ENCODE measurements at regions not wholly inside any gene's neighbourhood (a gene's known extent, or its start where the extent isn't known, plus 50 kb on each side); places are given as distances from the start of the nearest gene placed in this dataset.

- no peak for DNase-seq (ENCODE audit: low read depth)
Observed at GRCh38 chr15:36356466-36356865, 223.0 kb upstream of the CDIN1 start.

- peak; percentile 65 for DNase-seq (ENCODE audit: low read depth)
Observed at GRCh38 chr15:36356978-36357601, 222.3 kb upstream of the CDIN1 start.

- DNase-seq (ENCODE audit: low read depth): peak; percentile 61
Observed at GRCh38 chr15:36358094-36358493, 221.3 kb upstream of the CDIN1 start.

GRCh38 chr15:36358523-36358922, 220.9 kb upstream of the CDIN1 start:
- peak; percentile 15 for DNase-seq (ENCODE audit: low read depth)

GRCh38 chr15:36359286-36359685, 220.1 kb upstream of the CDIN1 start:
- DNase-seq (ENCODE audit: low read depth): no peak

- DNase-seq (ENCODE audit: low read depth): no peak
Observed at GRCh38 chr15:36361351-36361870, 218.0 kb upstream of the CDIN1 start.

- peak; percentile 6 for DNase-seq (ENCODE audit: low read depth)
Observed at GRCh38 chr15:36362509-36362915, 216.9 kb upstream of the CDIN1 start.

- DNase-seq (ENCODE audit: low read depth): peak; percentile 13
Observed at GRCh38 chr15:36363335-36363734, 216.1 kb upstream of the CDIN1 start.

- no peak for DNase-seq (ENCODE audit: low read depth)
Observed at GRCh38 chr15:36364377-36364776, 215.0 kb upstream of the CDIN1 start.

GRCh38 chr15:36365963-36366362, 213.5 kb upstream of the CDIN1 start:
- peak; percentile 42 for DNase-seq (ENCODE audit: low read depth)

GRCh38 chr15:36370051-36370730, 209.2 kb upstream of the CDIN1 start:
- DNase-seq (ENCODE audit: low read depth): no peak

- peak; percentile 46 for DNase-seq (ENCODE audit: low read depth)
Observed at GRCh38 chr15:36370731-36371112, 208.7 kb upstream of the CDIN1 start.

- peak; percentile 4 for DNase-seq (ENCODE audit: low read depth)
Observed at GRCh38 chr15:36371509-36371908, 207.9 kb upstream of the CDIN1 start.

- no peak for DNase-seq (ENCODE audit: low read depth)
Observed at GRCh38 chr15:36372968-36373367, 206.5 kb upstream of the CDIN1 start.

GRCh38 chr15:36373550-36373949, 205.9 kb upstream of the CDIN1 start:
- DNase-seq (ENCODE audit: low read depth): no peak

GRCh38 chr15:36389107-36389506, 190.3 kb upstream of the CDIN1 start:
- no peak for DNase-seq (ENCODE audit: low read depth)

- no peak for DNase-seq (ENCODE audit: low read depth)
Observed at GRCh38 chr15:36390491-36390890, 188.9 kb upstream of the CDIN1 start.

GRCh38 chr15:36392676-36393266, 186.7 kb upstream of the CDIN1 start:
- DNase-seq (ENCODE audit: low read depth): no peak

GRCh38 chr15:36398212-36398611, 181.2 kb upstream of the CDIN1 start:
- no peak for DNase-seq (ENCODE audit: low read depth)

GRCh38 chr15:36399276-36399675, 180.2 kb upstream of the CDIN1 start:
- DNase-seq (ENCODE audit: low read depth): no peak

- DNase-seq (ENCODE audit: low read depth): peak; percentile 19
Observed at GRCh38 chr15:36400936-36401585, 178.4 kb upstream of the CDIN1 start.

- DNase-seq (ENCODE audit: low read depth): no peak
Observed at GRCh38 chr15:36401586-36401966, 177.8 kb upstream of the CDIN1 start.

GRCh38 chr15:36403351-36403750, 176.1 kb upstream of the CDIN1 start:
- no peak for DNase-seq (ENCODE audit: low read depth)

All from fibroblast of gingiva (primary cell).